Esophagus (tissue), 2 donors: ENCODE measurements at regions not wholly inside any gene's neighbourhood (a gene's known extent, or its start where the extent isn't known, plus 50 kb on each side); places are given as distances from the start of the nearest gene placed in this dataset.
"Not testable (repeated sequence)": the region's sequence is repeated elsewhere in the genome, so short reads cannot be mapped to it uniquely, and the experiment has no call there.

ENCODE experiments used
- H3K27ac ChIP-seq, 2 donors: one replicate each; pipeline ENCODE4 v1.5.1; 2013; ENCODE audit warnings: low read depth in 2 of 2, mild to moderate bottlenecking in 2 of 2, inconsistent platforms in 1 of 2, low read length in 1 of 2, moderate library complexity in 1 of 2
- H3K27me3 ChIP-seq, 2 donors: one replicate each; pipeline ENCODE4 v1.6.1; 2013; ENCODE audit warnings: low read length in 2 of 2, control low read depth in 1 of 2, mild to moderate bottlenecking in 1 of 2; ENCODE audit not compliant: insufficient read depth in 2 of 2, control insufficient read depth in 1 of 2
- H3K36me3 ChIP-seq, 2 donors: one replicate each; pipeline ENCODE4 v1.6.1; 2013; ENCODE audit warnings: low read length in 1 of 2; ENCODE audit not compliant: control insufficient read depth in 2 of 2, insufficient read depth in 2 of 2
- H3K4me1 ChIP-seq, 2 donors: one replicate each; pipeline ENCODE4 v1.6.1; 2013; ENCODE audit warnings: low read length in 1 of 2; ENCODE audit not compliant: control insufficient read depth in 2 of 2, insufficient read depth in 2 of 2
- H3K4me3 ChIP-seq, 2 donors: one replicate each; pipeline ENCODE4 v1.5.1; 2013; ENCODE audit warnings: low read length in 2 of 2, mild to moderate bottlenecking in 2 of 2, low read depth in 1 of 2, moderate library complexity in 1 of 2
- H3K9me3 ChIP-seq, 2 donors: one replicate each; pipeline ENCODE4 v1.6.1; 2013; ENCODE audit warnings: mild to moderate bottlenecking in 2 of 2, low read depth in 1 of 2, low read length in 1 of 2, moderate library complexity in 1 of 2; ENCODE audit not compliant: control insufficient read depth in 2 of 2, insufficient read depth in 1 of 2
- WGBS, 2 donors: extraction: QIAGEN DNeasy Blood & Tissue Kit; methylation state at CpG; one replicate each; pipeline ENCODE4 v1.1.7; 2013; 5-methylcytosine and 5-hydroxymethylcytosine counted together
- donor health status: healthy with polysubstance abuse.
- donor health status: Bipolar disorder and iron deficiency.

- not testable (repeated sequence) for H3K4me1 ChIP-seq, H3K27ac ChIP-seq, H3K27me3 ChIP-seq, H3K4me3 ChIP-seq, H3K9me3 ChIP-seq, H3K36me3 ChIP-seq
- 87 to 93% methylated on average over 3 of the region's 3 CpGs for WGBS, 2 donors
Observed at GRCh38 chr18:79592684-79593083, 86.9 kb upstream of the CTDP1 start.

GRCh38 chr18:79595876-79596374 is 83.7 kb upstream of the CTDP1 start:
- peaks cover 0 to 2% of the 10 kb centered on the region in 2 donors for H3K4me1 ChIP-seq
- 84 to 86% methylated on average over 22 of the region's 22 CpGs for WGBS, 2 donors
- peaks cover 0 to 2% of the 10 kb centered on the region in 2 donors for H3K9me3 ChIP-seq
- H3K36me3 ChIP-seq, result no peaks in the 10 kb centered on the region
- H3K27me3 ChIP-seq, result no peaks in the 10 kb centered on the region
- H3K27ac ChIP-seq, result no peak overlapping the region
- no peak overlapping the region for H3K4me3 ChIP-seq

GRCh38 chr18:79596446-79597175 is 83.0 kb upstream of the CTDP1 start:
- Histone ChIP-seq H3K4me3 (no peak overlapping the region), H3K4me1 (peaks cover 0 to 2% of the 10 kb centered on the region in 2 donors), H3K36me3 (no peaks in the 10 kb centered on the region), H3K27me3 (no peaks in the 10 kb centered on the region), H3K9me3 (peaks cover 0 to 2% of the 10 kb centered on the region in 2 donors), H3K27ac (no peak overlapping the region)
- 73% methylated on average over 27 of the region's 27 CpGs for WGBS, 2 donors

- Histone ChIP-seq H3K27ac (no peak overlapping the region), H3K27me3 (no peaks in the 10 kb centered on the region), H3K4me1 (peaks cover 0 to 2% of the 10 kb centered on the region in 2 donors), H3K9me3 (peaks cover 0 to 2% of the 10 kb centered on the region in 2 donors), H3K4me3 (no peak overlapping the region), H3K36me3 (no peaks in the 10 kb centered on the region)
- WGBS, 2 donors, result 80 to 82% methylated on average over 21 of the region's 21 CpGs
Observed at GRCh38 chr18:79597176-79597830, 82.3 kb upstream of the CTDP1 start.

- Histone ChIP-seq H3K27me3 (no peaks in the 10 kb centered on the region), H3K9me3 (no peaks in the 10 kb centered on the region), H3K36me3 (no peaks in the 10 kb centered on the region), H3K4me1 (peaks cover 0 to 2% of the 10 kb centered on the region in 2 donors), H3K27ac (no peak overlapping the region), H3K4me3 (no peak overlapping the region)
- WGBS, 2 donors, result 76 to 77% methylated on average over 38 of the region's 38 CpGs
Observed at GRCh38 chr18:79597831-79598632, 81.6 kb upstream of the CTDP1 start.

- H3K27me3 ChIP-seq, result no peaks in the 10 kb centered on the region
Observed at GRCh38 chr18:79598633-79599175, 80.9 kb upstream of the CTDP1 start.

GRCh38 chr18:79599441-79599931 is 80.1 kb upstream of the CTDP1 start:
- Histone ChIP-seq H3K9me3 (no peaks in the 10 kb centered on the region), H3K27ac (no peak overlapping the region), H3K36me3 (no peaks in the 10 kb centered on the region), H3K4me3 (no peak overlapping the region), H3K27me3 (no peaks in the 10 kb centered on the region), H3K4me1 (peaks cover 0 to 2% of the 10 kb centered on the region in 2 donors)
- 40 to 52% methylated on average over 19 of the region's 19 CpGs for WGBS, 2 donors

More at GRCh38 chr18:79598633-79599175, 80.9 kb upstream of the CTDP1 start:
- Histone ChIP-seq H3K9me3 (no peaks in the 10 kb centered on the region), H3K27ac (no peak overlapping the region), H3K36me3 (no peaks in the 10 kb centered on the region), H3K4me3 (no peak overlapping the region), H3K4me1 (peaks cover 0 to 2% of the 10 kb centered on the region in 2 donors)
- 64 to 65% methylated on average over 20 of the region's 20 CpGs for WGBS, 2 donors

- no peak overlapping the region for H3K4me3 ChIP-seq
- H3K36me3 ChIP-seq, result no peaks in the 10 kb centered on the region
- WGBS, 2 donors, result 75 to 79% methylated on average over 6 of the region's 6 CpGs
- H3K4me1 ChIP-seq, result peaks cover 0 to 2% of the 10 kb centered on the region in 2 donors
- H3K27me3 ChIP-seq, result no peaks in the 10 kb centered on the region
- H3K9me3 ChIP-seq, result no peaks in the 10 kb centered on the region
- no peak overlapping the region for H3K27ac ChIP-seq
Observed at GRCh38 chr18:79600141-79600540, 79.5 kb upstream of the CTDP1 start.

- Histone ChIP-seq H3K27ac (no peak overlapping the region), H3K4me1 (peaks cover 0 to 2% of the 10 kb centered on the region in 2 donors), H3K9me3 (no peaks in the 10 kb centered on the region), H3K36me3 (no peaks in the 10 kb centered on the region), H3K27me3 (no peaks in the 10 kb centered on the region), H3K4me3 (no peak overlapping the region)
- 73 to 75% methylated on average over 2 of the region's 2 CpGs for WGBS, 2 donors
Observed at GRCh38 chr18:79600596-79600995, 79.0 kb upstream of the CTDP1 start.
